AML-193 (cell line): ENCODE measurements at regions not wholly inside any gene's neighbourhood (a gene's known extent, or its start where the extent isn't known, plus 50 kb on each side); places are given as distances from the start of the nearest gene placed in this dataset.

Experiments
- DNase-seq, 2 experiments: peaks; one replicate each; lab custom pipeline; 2025; lab: John Stamatoyannopoulos, UW

GRCh38 chr13:75938811-75939560, 302.9 kb downstream of the LMO7 start:
- DNase-seq: no peak

GRCh38 chr13:75936791-75937190, 300.7 kb downstream of the LMO7 start:
- DNase-seq: no peak

GRCh38 chr13:75935805-75936204, 299.7 kb downstream of the LMO7 start:
- no peak for DNase-seq

GRCh38 chr13:75934889-75935288, 298.8 kb downstream of the LMO7 start:
- DNase-seq: no peak

- DNase-seq: no peak
Measured at GRCh38 chr13:75932636-75933035, 296.5 kb downstream of the LMO7 start.

GRCh38 chr13:75931116-75931515, 295.0 kb downstream of the LMO7 start:
- no peak for DNase-seq

- no peak for DNase-seq
Measured at GRCh38 chr13:75929076-75929475, 292.9 kb downstream of the LMO7 start.

GRCh38 chr13:75927183-75927669, 291.1 kb downstream of the LMO7 start:
- no peak for DNase-seq

GRCh38 chr13:75920536-75920935, 284.4 kb downstream of the LMO7 start:
- DNase-seq: no peak

GRCh38 chr13:75919660-75920199, 283.6 kb downstream of the LMO7 start:
- DNase-seq: no peak

- no peak for DNase-seq
Measured at GRCh38 chr13:75915066-75915465, 278.9 kb downstream of the LMO7 start.

GRCh38 chr13:75913925-75914324, 277.8 kb downstream of the LMO7 start:
- no peak for DNase-seq

- no peak for DNase-seq
Measured at GRCh38 chr13:75910591-75910990, 274.5 kb downstream of the LMO7 start.
